Motor neuron (in vitro differentiated cells): ENCODE measurements at regions not wholly inside any gene's neighbourhood (a gene's known extent, or its start where the extent isn't known, plus 50 kb on each side); places are given as distances from the start of the nearest gene placed in this dataset.
A peak's percentile ranks its signal among the peaks of the same experiment; 100 is the strongest.

Source experiments
- ATAC-seq, 8 experiments: fragments of 200-7000 bp; cut with Tn5 transposase; replicated peaks in 6 of 8; 2 replicates each; pipeline ENCODE4 v1.8.0; 2021; ENCODE audit warnings: mild to moderate bottlenecking in 8 of 8, moderate library complexity in 8 of 8
- H3K27ac ChIP-seq, 2 donors: fragments of 250-450 bp; sonication (Bioruptor Pico); 2 replicates each; pipeline ENCODE4 v1.9.0; 2021; ENCODE audit warnings: antibody characterized with exemption in 2 of 2, mild to moderate bottlenecking in 2 of 2, moderate library complexity in 1 of 2
- H3K4me1 ChIP-seq, 2 donors: fragments of 250-450 bp; sonication (Bioruptor Pico); replicated peaks in 1 of 2; 2 replicates each; pipeline ENCODE4 v1.6.1; 2021; ENCODE audit warnings: antibody characterized with exemption in 2 of 2, mild to moderate bottlenecking in 2 of 2, moderate library complexity in 1 of 2
- H3K4me3 ChIP-seq, 5 donors: fragments of 250-450 bp; sonication (Bioruptor Pico); 2 replicates each; pipeline ENCODE4 v1.9.0; 2021; ENCODE audit warnings: antibody characterized with exemption in 5 of 5, mild to moderate bottlenecking in 5 of 5, moderate library complexity in 4 of 5
- WGBS, 10 experiments: fragments of 450-650 bp; shearing (Covaris generic); methylation state at CpG; one replicate each; pipeline ENCODE4 v1.0.0; 2022; 5-methylcytosine and 5-hydroxymethylcytosine counted together
- in situ Hi-C, 9 experiments: fragments of 400-800 bp; cut with MboI; loops; one replicate each; pipeline ENCODE4 v1.15.0; 2021; ENCODE audit warnings: low sequenced_read_pairs in 9 of 9, low pct_unique_long_range_greater_than_20kb in 2 of 9; ENCODE audit not compliant: unreplicated experiment in 9 of 9

DNA sequence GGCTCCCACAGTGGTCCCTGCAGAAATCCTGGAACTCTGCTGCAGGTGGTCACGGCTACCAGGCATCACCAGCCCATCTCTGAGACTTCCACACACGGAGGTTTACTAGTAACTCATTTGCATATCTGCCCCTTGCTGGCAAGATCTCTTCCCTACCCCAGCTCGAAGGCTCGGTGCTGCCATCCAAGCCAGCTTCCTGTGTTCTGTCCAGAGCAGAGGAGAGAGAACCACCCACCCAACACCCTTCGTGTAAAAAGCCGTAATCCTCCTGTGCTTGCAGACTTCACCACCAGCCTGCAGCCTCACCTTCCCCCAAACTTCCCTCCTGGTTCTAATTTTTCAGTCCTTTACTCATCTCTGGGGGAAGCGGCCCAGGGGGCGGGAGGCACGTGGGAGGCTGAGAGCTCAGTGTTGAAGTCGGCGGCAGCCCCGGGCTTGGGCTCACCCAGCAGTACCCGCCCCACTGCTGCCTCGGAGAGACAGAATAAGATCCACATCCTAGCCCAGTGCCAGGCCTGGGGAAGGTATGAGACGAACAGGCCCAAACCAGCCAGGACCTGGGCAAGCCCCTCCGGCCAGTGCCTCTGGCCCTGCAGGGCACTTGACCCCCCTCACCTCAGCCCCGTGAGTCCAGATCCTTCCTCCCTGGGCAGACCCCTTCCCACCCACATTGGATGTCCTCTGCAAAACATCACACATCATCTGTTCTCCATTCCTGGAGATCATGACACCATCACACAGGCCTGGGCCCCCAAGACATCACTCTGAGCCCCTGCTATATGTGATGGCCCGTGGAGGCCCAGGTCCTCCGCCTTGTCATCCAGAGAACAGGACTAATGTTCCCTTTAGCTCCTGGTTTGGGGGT, 145.8 kb upstream of the ID2 start:
- Histone ChIP-seq H3K27ac (no peak overlapping the region), H3K4me1 (peaks cover 24 to 28% of the 10 kb centered on the region in 2 donors), H3K4me3 (no peak overlapping the region)
- in situ Hi-C loops, result no loop called here
- peak in 1 of 8 experiments; percentile 23 for ATAC-seq
- WGBS, 10 experiments, result 0 to 91% (median 70%) methylated on average over 1 to 8 of the region's 19 CpGs; no CpG with 5 or more reads in 3 of the 10 experiments

DNA sequence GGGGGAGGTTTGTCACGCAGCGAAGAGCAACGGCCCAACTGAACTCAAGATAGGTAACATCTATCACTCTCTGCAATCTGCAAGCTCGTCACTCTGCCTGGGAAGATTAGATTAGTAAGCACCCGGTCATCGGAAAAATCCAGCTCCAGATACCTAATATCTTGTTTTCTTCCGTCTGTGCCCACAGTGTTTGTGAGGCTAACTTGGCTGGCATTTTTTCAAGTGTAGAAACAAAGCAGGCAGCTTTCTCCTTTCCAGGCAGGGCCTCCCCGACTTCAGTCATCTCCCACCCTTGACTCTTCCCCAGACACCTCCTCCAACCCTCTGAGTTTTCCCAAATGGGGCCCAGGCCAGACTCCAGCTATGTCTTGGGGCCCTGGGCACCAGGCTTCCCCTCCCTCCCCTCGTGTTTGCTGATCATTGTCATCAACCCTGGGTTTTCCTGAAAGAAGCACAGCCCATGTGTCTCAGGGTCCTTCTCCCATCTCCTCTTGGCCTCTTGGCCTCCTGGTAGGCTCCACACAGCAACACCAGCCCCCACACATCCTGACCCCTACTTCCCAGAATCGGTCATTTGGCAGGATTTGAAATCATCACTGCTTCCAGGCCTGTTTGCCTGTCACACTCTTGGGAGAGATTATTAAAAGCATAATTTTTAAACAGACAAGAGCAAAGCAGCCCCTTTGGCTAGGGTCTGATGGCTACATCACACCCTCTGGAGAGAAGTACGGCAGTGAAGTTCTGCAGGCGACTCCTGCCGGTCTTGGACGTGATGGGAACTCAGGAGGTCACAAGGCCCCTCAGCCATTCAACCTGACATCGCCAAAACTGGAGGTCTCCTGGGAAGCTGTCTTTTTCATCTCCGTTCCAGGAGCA, 144.9 kb upstream of the ID2 start:
- peak in 1 of 8 experiments; percentile 36 for ATAC-seq
- H3K27ac ChIP-seq, result no peak overlapping the region
- no peak overlapping the region for H3K4me3 ChIP-seq
- WGBS, 10 experiments, result 70 to 98% (median 91%) methylated on average over 2 to 8 of the region's 16 CpGs; no CpG with 5 or more reads in 3 of the 10 experiments
- H3K4me1 ChIP-seq, result peaks cover 24 to 37% of the 10 kb centered on the region in 2 donors
- in situ Hi-C loops, result no loop called here

DNA sequence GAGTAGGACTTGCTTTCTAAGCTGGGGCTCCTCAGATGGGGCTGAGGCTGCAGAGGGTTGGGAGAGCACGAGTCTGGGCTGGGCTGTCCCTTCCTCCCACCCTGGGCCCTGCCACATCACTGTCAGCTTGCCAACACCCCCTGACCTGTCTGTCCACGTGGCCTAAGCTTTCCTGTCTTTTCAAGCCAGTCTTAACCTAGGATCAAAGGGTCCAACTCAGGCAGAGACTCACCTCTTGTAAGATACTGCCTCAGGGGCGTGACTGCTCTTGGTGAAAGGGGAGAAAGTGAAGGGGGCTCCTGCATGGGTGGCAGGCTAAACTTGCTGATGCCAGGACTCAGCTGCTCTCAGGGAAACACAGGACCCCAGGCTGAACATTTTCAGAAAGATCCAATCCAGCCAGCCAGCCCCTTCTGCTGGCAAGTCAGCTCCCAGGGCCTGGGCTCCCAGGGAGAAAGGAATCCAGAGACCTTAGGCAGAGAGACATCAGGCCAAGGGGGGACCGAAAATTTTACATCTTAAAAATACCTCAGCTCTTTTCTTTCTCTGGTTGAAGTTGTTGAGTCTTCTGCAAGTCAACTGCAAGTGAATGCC, 144.2 kb upstream of the ID2 start:
- no peak overlapping the region for H3K27ac ChIP-seq
- 80 to 100% (median 90%) methylated on average over 1 to 2 of the region's 4 CpGs; no CpG with 5 or more reads in 6 of the 10 experiments for WGBS, 10 experiments
- in situ Hi-C loops, result no loop called here
- H3K4me1 ChIP-seq, result peaks cover 24 to 40% of the 10 kb centered on the region in 2 donors
- no peak for ATAC-seq
- H3K4me3 ChIP-seq, result no peak overlapping the region

DNA sequence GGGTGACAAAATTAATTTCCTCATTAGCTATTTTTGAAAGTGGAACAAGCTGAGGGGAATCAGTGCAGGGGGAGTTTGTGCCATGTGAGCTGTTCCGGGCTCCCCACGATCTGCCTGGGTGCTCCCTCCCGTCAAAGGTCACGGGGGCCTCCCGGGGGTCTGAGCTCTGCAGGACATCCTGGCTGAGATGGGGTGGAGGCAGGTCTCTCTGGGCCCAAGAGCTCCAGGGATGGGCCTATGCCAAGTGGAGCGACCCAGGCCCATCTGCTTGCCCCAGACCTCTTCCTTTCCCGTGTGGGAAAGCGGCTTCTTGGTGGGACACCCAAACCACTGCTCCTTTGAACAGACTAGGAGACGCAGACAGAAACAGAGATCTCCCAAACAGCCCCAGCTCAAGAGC, 143.3 kb upstream of the ID2 start:
- Histone ChIP-seq H3K4me1 (peaks cover 24 to 46% of the 10 kb centered on the region in 2 donors), H3K27ac (no peak overlapping the region), H3K4me3 (no peak overlapping the region)
- no peak for ATAC-seq
- 80 to 100% (median 83%) methylated on average over 1 to 7 of the region's 9 CpGs; no CpG with 5 or more reads in 5 of the 10 experiments for WGBS, 10 experiments
- in situ Hi-C loops, result no loop called here

DNA sequence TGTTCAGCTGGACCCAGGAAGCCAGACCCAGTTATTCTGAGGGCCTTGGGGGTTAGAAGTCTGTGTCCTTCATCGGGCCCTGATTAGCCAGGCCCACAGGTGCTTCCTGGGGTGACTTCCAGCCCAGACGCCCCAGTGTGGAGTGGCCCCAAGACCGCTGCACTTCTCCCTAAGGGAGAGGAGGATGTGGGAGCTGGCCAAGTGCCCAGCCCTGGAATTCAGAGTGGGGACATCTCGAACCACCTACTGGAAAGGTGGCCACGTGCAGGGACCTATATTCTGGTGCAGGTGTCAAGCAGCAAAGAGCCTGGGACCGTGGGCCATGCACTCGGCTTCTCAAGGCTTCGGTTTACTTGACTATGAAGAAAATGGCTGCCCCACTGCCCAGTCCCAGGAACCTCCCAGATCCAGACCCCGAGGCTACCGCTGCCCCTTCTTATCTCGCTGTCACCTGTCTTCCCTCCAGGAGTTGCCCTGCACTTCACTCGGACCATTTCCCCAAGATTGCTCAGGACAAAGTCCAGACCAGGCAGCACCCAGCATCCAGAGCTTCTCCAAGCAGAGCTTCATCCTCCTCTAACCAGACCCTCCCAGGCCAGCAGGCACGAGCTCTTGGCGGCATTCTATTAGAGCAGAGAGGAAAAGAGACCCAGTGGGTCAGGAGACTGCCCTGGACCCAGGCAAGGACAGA, 142.8 kb upstream of the ID2 start:
- Histone ChIP-seq H3K4me1 (peaks cover 24 to 51% of the 10 kb centered on the region in 2 donors), H3K27ac (no peak overlapping the region), H3K4me3 (no peak overlapping the region)
- no peak for ATAC-seq
- 57 to 100% (median 98%) methylated on average over 1 to 7 of the region's 14 CpGs; no CpG with 5 or more reads in 5 of the 10 experiments for WGBS, 10 experiments
- in situ Hi-C loops, result no loop called here

DNA sequence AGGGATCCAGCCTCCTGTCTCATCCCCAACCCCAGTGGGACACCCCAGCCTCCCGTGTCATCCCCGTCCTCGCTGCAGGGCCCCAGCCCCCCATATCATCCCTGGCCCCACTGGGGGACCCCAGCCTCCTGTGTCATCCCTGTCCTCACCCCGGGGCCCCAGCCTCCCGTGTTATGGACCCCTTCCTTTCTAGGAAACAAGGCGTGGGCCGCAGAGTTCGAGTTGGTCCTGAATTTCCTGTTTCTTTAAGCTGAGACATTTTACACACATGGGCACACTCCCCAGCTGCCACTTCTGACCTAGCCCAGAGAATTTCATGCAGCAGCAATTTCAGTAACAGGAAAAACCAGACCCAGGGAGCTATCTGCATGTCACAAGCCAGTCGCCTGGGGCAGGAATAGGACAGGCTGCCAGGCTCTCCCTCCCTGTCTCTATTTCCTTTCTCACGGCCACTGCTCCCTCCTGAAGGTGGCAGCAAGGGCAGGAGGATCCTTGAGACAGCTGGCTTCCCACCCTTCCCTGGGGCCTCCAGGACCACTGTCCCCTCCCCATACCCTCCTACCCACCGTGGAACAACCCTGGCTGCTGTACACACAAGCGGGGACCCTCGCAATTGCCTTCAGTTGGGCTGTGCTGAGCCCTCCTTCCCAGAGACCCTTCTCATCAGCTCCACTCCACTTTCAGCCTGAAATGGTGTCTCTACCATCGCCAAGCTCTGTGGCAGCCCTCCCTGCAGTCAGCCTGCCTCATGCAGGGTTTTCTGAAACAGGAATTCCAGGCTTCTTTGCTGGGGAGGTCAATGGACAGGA, 141.9 kb upstream of the ID2 start:
- no peak overlapping the region for H3K27ac ChIP-seq
- in situ Hi-C loops, result no loop called here
- H3K4me3 ChIP-seq, result no peak overlapping the region
- 33 to 100% (median 92%) methylated on average over 1 to 5 of the region's 14 CpGs; no CpG with 5 or more reads in 7 of the 10 experiments for WGBS, 10 experiments
- H3K4me1 ChIP-seq, result peaks cover 22 to 49% of the 10 kb centered on the region in 2 donors
- ATAC-seq, result peak in 2 of 8 experiments; percentile 11 to 17

- Histone ChIP-seq H3K4me3 (no peak overlapping the region), H3K4me1 (peaks cover 15 to 46% of the 10 kb centered on the region in 2 donors), H3K27ac (no peak overlapping the region)
- no peak for ATAC-seq
- 60 to 90% (median 67%) methylated on average over 1 to 2 of the region's 2 CpGs; no CpG with 5 or more reads in 5 of the 10 experiments for WGBS, 10 experiments
- in situ Hi-C loops, result no loop called here
These were observed 141.3 kb upstream of the ID2 start for GRCh38 chr2:8540552-8541055.

GRCh38 chr2:8541223-8541622, 140.6 kb upstream of the ID2 start:
- Histone ChIP-seq H3K27ac (no peak overlapping the region), H3K4me3 (no peak overlapping the region), H3K4me1 (peaks cover 15 to 40% of the 10 kb centered on the region in 2 donors)
- WGBS, 10 experiments, result 33 to 100% (median 92%) methylated on average over 1 to 4 of the region's 8 CpGs; no CpG with 5 or more reads in 2 of the 10 experiments
- in situ Hi-C loops, result no loop called here
- no peak for ATAC-seq

GRCh38 chr2:8541636-8542035, 140.2 kb upstream of the ID2 start:
- Histone ChIP-seq H3K4me3 (no peak overlapping the region), H3K4me1 (peaks cover 11 to 36% of the 10 kb centered on the region in 2 donors), H3K27ac (no peak overlapping the region)
- ATAC-seq, result no peak
- WGBS, 10 experiments, result 80 to 100% (median 90%) methylated on average over 1 to 8 of the region's 14 CpGs; no CpG with 5 or more reads in 3 of the 10 experiments
- in situ Hi-C loops, result no loop called here

DNA sequence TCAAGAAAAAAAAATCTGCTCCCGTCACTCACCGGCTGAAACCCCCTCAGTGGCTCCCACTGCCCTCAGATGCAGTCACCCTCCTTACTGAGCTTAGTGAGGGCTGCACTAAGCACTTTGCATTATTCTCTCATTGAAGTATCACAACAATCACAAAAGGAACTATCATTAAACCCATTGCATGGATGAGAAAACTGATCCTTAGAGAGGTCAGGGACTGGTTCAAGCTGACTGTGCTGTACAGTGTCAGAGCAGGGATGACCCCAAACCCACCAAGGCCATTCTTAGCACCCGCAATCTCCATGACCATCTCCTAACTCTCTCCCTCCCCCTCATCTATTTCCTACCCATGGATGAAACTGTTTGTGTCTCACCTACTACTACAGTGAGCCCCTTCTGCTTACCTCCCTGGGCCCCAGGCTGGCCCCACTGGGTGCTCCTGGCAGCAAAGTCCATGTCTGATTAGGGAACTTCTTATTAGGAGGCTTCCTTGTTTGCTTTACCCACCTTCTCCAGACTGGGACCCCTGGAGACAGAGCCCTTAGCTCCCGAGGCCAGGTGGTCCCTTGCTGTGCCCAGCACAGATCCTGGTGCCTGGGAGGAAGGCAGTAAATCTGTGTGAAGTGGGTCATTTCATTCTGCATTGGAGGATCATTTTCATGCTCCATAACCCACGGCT, 139.3 kb upstream of the ID2 start:
- Histone ChIP-seq H3K27ac (no peak overlapping the region), H3K4me3 (no peak overlapping the region), H3K4me1 (peaks cover 9 to 31% of the 10 kb centered on the region in 2 donors)
- in situ Hi-C loops, result no loop called here
- 80 to 100% (median 91%) methylated on average over 1 to 2 of the region's 5 CpGs; no CpG with 5 or more reads in 6 of the 10 experiments for WGBS, 10 experiments
- ATAC-seq, result no peak

GRCh38 chr2:8543060-8543382, 138.8 kb upstream of the ID2 start:
- ATAC-seq, result no peak
- Histone ChIP-seq H3K4me3 (no peak overlapping the region), H3K27ac (no peak overlapping the region), H3K4me1 (peaks cover 9 to 31% of the 10 kb centered on the region in 2 donors)
- in situ Hi-C loops, result no loop called here
- WGBS, 10 experiments, result 37 to 100% (median 87%) methylated on average over 2 to 4 of the region's 6 CpGs; no CpG with 5 or more reads in 7 of the 10 experiments
